ENCODE measurements at regions not wholly inside any gene's neighbourhood (a gene's known extent, or its start where the extent isn't known, plus 50 kb on each side); places are given as distances from the start of the nearest gene placed in this dataset.
"Not testable (repeated sequence)": the region's sequence is repeated elsewhere in the genome, so short reads cannot be mapped to it uniquely, and the experiment has no call there.

DNA sequence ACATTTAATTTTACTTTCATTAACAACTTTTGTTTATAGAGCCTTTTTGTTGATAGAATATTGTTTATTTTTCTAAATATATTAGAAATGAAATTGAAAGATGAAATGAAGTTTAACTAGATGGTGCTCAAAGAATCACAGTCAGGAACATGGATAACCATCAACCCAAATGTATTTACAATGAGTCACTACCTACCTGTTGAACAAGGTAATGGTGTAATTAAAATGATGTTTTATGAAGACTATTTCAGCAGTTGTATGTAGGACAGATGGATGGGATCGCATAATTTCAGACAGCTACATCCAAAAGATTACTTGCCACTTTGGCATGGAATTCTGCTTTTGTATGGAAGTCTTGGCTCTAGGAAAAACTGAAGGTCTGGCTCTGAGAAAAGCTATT lies 403.6 kb upstream of the SLC10A2 start:
- TF ChIP-seq, protein P1, sequence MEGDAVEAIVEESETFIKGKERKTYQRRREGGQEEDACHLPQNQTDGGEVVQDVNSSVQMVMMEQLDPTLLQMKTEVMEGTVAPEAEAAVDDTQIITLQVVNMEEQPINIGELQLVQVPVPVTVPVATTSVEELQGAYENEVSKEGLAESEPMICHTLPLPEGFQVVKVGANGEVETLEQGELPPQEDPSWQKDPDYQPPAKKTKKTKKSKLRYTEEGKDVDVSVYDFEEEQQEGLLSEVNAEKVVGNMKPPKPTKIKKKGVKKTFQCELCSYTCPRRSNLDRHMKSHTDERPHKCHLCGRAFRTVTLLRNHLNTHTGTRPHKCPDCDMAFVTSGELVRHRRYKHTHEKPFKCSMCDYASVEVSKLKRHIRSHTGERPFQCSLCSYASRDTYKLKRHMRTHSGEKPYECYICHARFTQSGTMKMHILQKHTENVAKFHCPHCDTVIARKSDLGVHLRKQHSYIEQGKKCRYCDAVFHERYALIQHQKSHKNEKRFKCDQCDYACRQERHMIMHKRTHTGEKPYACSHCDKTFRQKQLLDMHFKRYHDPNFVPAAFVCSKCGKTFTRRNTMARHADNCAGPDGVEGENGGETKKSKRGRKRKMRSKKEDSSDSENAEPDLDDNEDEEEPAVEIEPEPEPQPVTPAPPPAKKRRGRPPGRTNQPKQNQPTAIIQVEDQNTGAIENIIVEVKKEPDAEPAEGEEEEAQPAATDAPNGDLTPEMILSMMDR (conservative IDR thresholded peaks at IDR 0.05; ENCODE audit: control insufficient read depth, insufficient read depth, low read depth, low read length), result no peak
- no peak for DNase-seq (ENCODE audit: low read depth)

DNA sequence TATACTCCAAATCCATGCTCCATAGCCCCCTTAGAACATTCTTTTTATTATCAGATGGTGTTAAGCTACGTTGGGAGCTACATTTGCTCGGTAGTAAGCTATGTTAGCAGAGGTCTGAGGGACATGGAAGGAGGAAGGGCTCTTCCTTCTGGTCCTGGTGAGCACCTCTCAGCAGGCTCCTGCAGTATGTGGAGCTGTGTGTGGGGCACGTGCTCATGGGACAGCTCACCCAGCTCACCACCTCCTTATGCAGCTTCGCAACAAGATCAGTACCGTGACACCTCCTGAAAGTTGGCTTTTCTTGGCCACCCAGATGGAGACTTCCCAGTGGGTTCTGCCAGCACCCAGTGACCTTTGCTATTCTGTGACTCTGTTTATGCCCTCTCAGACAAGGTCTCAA lies 400.5 kb upstream of the SLC10A2 start:
- H3K4me3 ChIP-seq (ENCODE audit: control insufficient read depth, low read depth, low read length), result no peak overlapping the region
- TF ChIP-seq, protein P1 (conservative IDR thresholded peaks at IDR 0.05; ENCODE audit: control insufficient read depth, insufficient read depth, low read depth, low read length), result no peak
- no peak for DNase-seq (ENCODE audit: low read depth)

More for the DNA sequence above, 403.6 kb upstream of the SLC10A2 start:
- H3K4me3 ChIP-seq (ENCODE audit: control insufficient read depth, low read depth, low read length), result no peak overlapping the region

DNA sequence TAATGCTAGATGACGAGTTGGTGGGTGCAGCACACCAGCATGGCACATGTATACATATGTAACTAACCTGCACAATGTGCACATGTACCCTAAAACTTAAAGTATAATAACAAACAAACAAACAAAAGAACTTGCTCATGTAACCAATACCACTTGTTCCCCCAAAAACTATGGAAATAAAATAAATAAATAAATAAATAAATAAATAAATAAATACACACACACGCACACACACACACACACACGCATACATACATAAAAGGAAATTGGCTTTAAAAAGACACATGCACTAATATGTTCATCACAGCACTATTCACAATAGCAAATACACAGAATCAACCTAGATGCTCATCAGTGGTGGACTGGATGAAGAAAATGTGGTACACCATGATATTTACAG lies 394.0 kb upstream of the SLC10A2 start:
- H3K4me3 ChIP-seq (ENCODE audit: control insufficient read depth, low read depth, low read length); DNase-seq (ENCODE audit: low read depth): not testable (repeated sequence)

DNA sequence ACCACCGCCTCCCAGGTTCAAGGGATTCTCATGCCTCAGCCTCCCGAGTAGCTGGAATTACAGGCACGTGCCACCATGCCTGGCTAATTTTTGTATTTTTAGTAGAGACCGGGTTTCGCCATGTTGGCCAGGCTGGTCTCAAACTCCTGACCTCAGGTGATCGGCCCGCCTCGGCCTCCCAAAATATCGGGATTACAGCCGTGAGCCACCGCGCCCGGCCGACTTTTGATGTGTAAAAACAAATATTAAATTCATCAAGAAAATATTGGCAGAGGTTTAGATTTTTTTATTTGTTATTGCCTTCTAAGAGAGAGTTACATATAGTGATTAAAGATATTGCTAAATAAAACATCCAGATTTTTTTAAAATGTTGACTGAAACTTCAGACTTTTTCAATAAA lies 390.8 kb upstream of the SLC10A2 start:
- DNase-seq (ENCODE audit: low read depth), result not testable (repeated sequence)

DNA sequence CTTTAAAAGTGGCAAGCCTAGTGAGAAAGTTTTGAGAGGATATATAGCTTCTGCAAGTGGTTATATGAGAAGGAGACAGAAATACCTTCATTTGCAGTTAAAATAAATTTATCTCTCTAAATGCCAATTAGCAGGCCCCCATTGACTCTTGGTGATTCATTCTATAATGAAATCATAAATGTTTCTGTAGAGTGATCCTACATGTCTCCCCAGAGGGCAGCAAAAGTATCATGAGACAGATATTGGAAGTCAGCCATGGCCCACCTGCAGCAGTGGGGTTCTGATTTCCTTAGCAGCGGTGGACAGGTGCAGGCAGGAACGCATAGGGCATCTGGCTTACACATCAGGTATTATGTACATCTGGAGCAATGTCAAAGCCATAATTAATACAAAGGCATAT lies 385.4 kb upstream of the SLC10A2 start:
- TF ChIP-seq, protein P1 (conservative IDR thresholded peaks at IDR 0.05; ENCODE audit: control insufficient read depth, insufficient read depth, low read depth, low read length), result no peak
- DNase-seq (ENCODE audit: low read depth), result no peak
- no peak overlapping the region for H3K4me3 ChIP-seq (ENCODE audit: control insufficient read depth, low read depth, low read length)

More for the DNA sequence above, 390.8 kb upstream of the SLC10A2 start:
- H3K4me3 ChIP-seq (ENCODE audit: control insufficient read depth, low read depth, low read length), result not testable (repeated sequence)

DNA sequence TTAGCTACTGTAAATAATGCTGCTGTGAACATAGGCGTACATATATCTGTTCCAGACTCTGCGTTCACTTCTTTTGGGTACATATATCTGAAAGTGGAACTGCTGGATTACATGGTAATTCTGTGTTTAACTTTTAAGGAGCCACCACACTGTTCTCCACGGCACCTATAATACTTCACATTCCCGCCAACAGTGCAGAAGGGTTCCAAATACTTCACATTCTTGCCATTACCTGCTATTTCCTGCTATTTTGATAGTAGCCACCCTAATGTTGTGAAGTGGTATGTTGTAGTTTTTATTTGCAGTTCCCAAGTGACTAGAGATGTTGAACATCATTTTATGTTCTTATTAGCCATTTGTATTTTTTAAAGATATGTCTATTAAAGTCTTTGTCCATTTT lies 377.4 kb upstream of the SLC10A2 start:
- no peak for DNase-seq (ENCODE audit: low read depth)
- TF ChIP-seq, protein P1 (conservative IDR thresholded peaks at IDR 0.05; ENCODE audit: control insufficient read depth, insufficient read depth, low read depth, low read length), result no peak
- no peak overlapping the region for H3K4me3 ChIP-seq (ENCODE audit: control insufficient read depth, low read depth, low read length)

DNA sequence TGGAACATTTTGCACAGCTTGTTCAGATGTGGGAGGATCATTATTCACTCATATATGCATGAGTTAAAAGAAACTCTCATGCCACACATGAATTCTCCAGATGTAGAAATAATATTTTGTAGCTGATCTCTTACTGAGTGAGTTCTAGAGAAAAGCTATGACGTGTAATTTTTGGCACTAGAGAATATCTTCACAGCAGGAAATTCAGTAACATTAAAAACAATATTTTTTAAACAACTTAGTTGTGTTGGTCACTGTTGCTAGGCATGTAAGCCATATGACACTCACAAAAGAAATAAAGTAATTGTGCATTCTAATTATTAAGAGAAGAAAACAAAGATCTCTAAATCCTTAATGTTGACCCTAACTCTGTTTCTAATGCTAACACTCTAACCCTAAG lies 371.4 kb upstream of the SLC10A2 start:
- TF ChIP-seq, protein P1 (conservative IDR thresholded peaks at IDR 0.05; ENCODE audit: control insufficient read depth, insufficient read depth, low read depth, low read length), result no peak
- DNase-seq (ENCODE audit: low read depth), result no peak

DNA sequence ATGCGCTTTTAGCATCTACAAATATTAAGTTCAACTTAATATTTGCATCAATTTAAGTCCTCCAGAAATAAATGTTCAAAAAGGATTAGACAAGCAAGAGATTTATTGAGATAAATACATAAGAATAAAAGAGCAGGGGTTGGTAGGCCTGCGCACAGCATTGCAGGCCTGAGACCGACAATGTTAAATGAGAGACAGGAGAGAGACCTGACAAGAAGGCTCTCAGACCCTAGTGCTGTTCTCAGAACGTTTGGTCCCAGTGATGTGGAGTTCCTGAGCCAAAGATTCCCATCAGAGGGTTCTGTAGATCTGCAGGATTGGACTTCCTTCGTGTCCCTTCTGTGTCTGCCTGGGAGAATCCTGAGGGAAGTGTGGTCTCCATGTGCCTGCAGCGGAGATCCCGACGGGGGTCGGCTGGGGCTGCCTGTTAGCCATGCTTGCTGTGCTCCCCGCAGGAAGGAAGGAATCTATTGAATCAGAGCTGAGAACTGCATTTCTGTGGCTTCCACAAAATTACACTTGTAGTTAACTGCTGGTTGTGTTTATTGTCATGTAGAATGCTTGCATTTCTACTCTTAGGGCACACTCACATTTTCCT lies 369.9 kb upstream of the SLC10A2 start:
- no peak for DNase-seq (ENCODE audit: low read depth)
- TF ChIP-seq, protein P1 (conservative IDR thresholded peaks at IDR 0.05; ENCODE audit: control insufficient read depth, insufficient read depth, low read depth, low read length), result no peak
- H3K4me3 ChIP-seq (ENCODE audit: control insufficient read depth, low read depth, low read length), result no peak overlapping the region

More for the DNA sequence above, 371.4 kb upstream of the SLC10A2 start:
- no peak overlapping the region for H3K4me3 ChIP-seq (ENCODE audit: control insufficient read depth, low read depth, low read length)
